Hematopoietic multipotent progenitor cell treated with erythropoietin and hydrocortisone succinate and interleukin-3 and kit ligand, for 15 days (in vitro differentiated cells): ENCODE measurements at regions not wholly inside any gene's neighbourhood (a gene's known extent, or its start where the extent isn't known, plus 50 kb on each side); places are given as distances from the start of the nearest gene placed in this dataset.

Experiments
- DNase-seq: peaks from one replicate; pipeline ENCODE4 v3.0.0-alpha.2; 2015; ENCODE audit warnings: low spot score

- no peak for DNase-seq
Observed at GRCh38 chr6:134453792-134454510, 136.0 kb upstream of the SGK1 start.

GRCh38 chr6:134452906-134453305 lies 135.0 kb upstream of the SGK1 start:
- DNase-seq = no peak

GRCh38 chr6:134451529-134451928 lies 133.6 kb upstream of the SGK1 start:
- no peak for DNase-seq

GRCh38 chr6:134449781-134450180 lies 131.9 kb upstream of the SGK1 start:
- DNase-seq = no peak

GRCh38 chr6:134449004-134449403 lies 131.1 kb upstream of the SGK1 start:
- no peak for DNase-seq

- no peak for DNase-seq
Observed at GRCh38 chr6:134447883-134448387, 130.0 kb upstream of the SGK1 start.

- DNase-seq = no peak
Observed at GRCh38 chr6:134447423-134447822, 129.5 kb upstream of the SGK1 start.

GRCh38 chr6:134446896-134447295 lies 129.0 kb upstream of the SGK1 start:
- no peak for DNase-seq

GRCh38 chr6:134446218-134446848 lies 128.4 kb upstream of the SGK1 start:
- DNase-seq = no peak

GRCh38 chr6:134443009-134443408 lies 125.1 kb upstream of the SGK1 start:
- no peak for DNase-seq

GRCh38 chr6:134442073-134442472 lies 124.2 kb upstream of the SGK1 start:
- no peak for DNase-seq

- DNase-seq = no peak
Observed at GRCh38 chr6:134438837-134439236, 120.9 kb upstream of the SGK1 start.

- no peak for DNase-seq
Observed at GRCh38 chr6:134437376-134437775, 119.5 kb upstream of the SGK1 start.

GRCh38 chr6:134436950-134437349 lies 119.0 kb upstream of the SGK1 start:
- no peak for DNase-seq

GRCh38 chr6:134436281-134436815 lies 118.4 kb upstream of the SGK1 start:
- no peak for DNase-seq

GRCh38 chr6:134435814-134436280 lies 117.9 kb upstream of the SGK1 start:
- DNase-seq = no peak

GRCh38 chr6:134434019-134434942 lies 116.4 kb upstream of the SGK1 start:
- DNase-seq = no peak

- no peak for DNase-seq
Observed at GRCh38 chr6:134432036-134432435, 114.1 kb upstream of the SGK1 start.

- no peak for DNase-seq
Observed at GRCh38 chr6:134431421-134431859, 113.5 kb upstream of the SGK1 start.

- no peak for DNase-seq
Observed at GRCh38 chr6:134429861-134430380, 112.0 kb upstream of the SGK1 start.

- no peak for DNase-seq
Observed at GRCh38 chr6:134427721-134428120, 109.8 kb upstream of the SGK1 start.

- no peak for DNase-seq
Observed at GRCh38 chr6:134426623-134427022, 108.7 kb upstream of the SGK1 start.
